ENCODE measurements at regions not wholly inside any gene's neighbourhood (a gene's known extent, or its start where the extent isn't known, plus 50 kb on each side); places are given as distances from the start of the nearest gene placed in this dataset.
"Not testable (repeated sequence)": the region's sequence is repeated elsewhere in the genome, so short reads cannot be mapped to it uniquely, and the experiment has no call there.

GRCh38 chr3:177781686-177782161 lies 584.4 kb upstream of the TBL1XR1 start:
- peak; percentile 65 for DNase-seq (ENCODE audit: low spot score)

- no peak for DNase-seq (ENCODE audit: low spot score)
Observed at GRCh38 chr3:177783338-177783737, 586.1 kb upstream of the TBL1XR1 start.

- no peak for DNase-seq (ENCODE audit: low spot score)
Observed at GRCh38 chr3:177783767-177784166, 586.5 kb upstream of the TBL1XR1 start.

- DNase-seq (ENCODE audit: low spot score): no peak
Observed at GRCh38 chr3:177787279-177788041, 590.2 kb upstream of the TBL1XR1 start.

GRCh38 chr3:177789500-177789899 lies 592.2 kb upstream of the TBL1XR1 start:
- DNase-seq (ENCODE audit: low spot score): no peak

GRCh38 chr3:177792311-177793030 lies 595.2 kb upstream of the TBL1XR1 start:
- DNase-seq (ENCODE audit: low spot score): no peak

- DNase-seq (ENCODE audit: low spot score): no peak
Observed at GRCh38 chr3:177793451-177793850, 596.2 kb upstream of the TBL1XR1 start.

- DNase-seq (ENCODE audit: low spot score): no peak
Observed at GRCh38 chr3:177795216-177795615, 597.9 kb upstream of the TBL1XR1 start.

GRCh38 chr3:177795859-177796258 lies 598.6 kb upstream of the TBL1XR1 start:
- no peak for DNase-seq (ENCODE audit: low spot score)

- not testable (repeated sequence) for DNase-seq (ENCODE audit: low spot score)
Observed at GRCh38 chr3:177800147-177800546, 602.9 kb upstream of the TBL1XR1 start.

GRCh38 chr3:177800561-177800960 lies 603.3 kb upstream of the TBL1XR1 start:
- no peak for DNase-seq (ENCODE audit: low spot score)

- DNase-seq (ENCODE audit: low spot score): no peak
Observed at GRCh38 chr3:177802151-177802900, 605.0 kb upstream of the TBL1XR1 start.

GRCh38 chr3:177803500-177803899 lies 606.2 kb upstream of the TBL1XR1 start:
- DNase-seq (ENCODE audit: low spot score): no peak

GRCh38 chr3:177804032-177804431 lies 606.8 kb upstream of the TBL1XR1 start:
- no peak for DNase-seq (ENCODE audit: low spot score)

- DNase-seq (ENCODE audit: low spot score): no peak
Observed at GRCh38 chr3:177804646-177805045, 607.4 kb upstream of the TBL1XR1 start.

GRCh38 chr3:177807150-177807875 lies 610.0 kb upstream of the TBL1XR1 start:
- peak; percentile 76 for DNase-seq (ENCODE audit: low spot score)

- not testable (repeated sequence) for DNase-seq (ENCODE audit: low spot score)
Observed at GRCh38 chr3:177808928-177809478, 611.7 kb upstream of the TBL1XR1 start.

GRCh38 chr3:177810162-177810623 lies 612.9 kb upstream of the TBL1XR1 start:
- no peak for DNase-seq (ENCODE audit: low spot score)

- DNase-seq (ENCODE audit: low spot score): no peak
Observed at GRCh38 chr3:177811112-177811511, 613.8 kb upstream of the TBL1XR1 start.

- no peak for DNase-seq (ENCODE audit: low spot score)
Observed at GRCh38 chr3:177811835-177812234, 614.6 kb upstream of the TBL1XR1 start.

GRCh38 chr3:177812492-177812891 lies 615.2 kb upstream of the TBL1XR1 start:
- no peak for DNase-seq (ENCODE audit: low spot score)

All from putamen (tissue), 1 donor.